Spleen (tissue), 7 donors: ENCODE measurements at regions not wholly inside any gene's neighbourhood (a gene's known extent, or its start where the extent isn't known, plus 50 kb on each side); places are given as distances from the start of the nearest gene placed in this dataset.

Experiments used
- CTCF ChIP-seq, 11 experiments: fragments of 200-600 bp in 7 of 11; fragments of 450-650 bp in 4 of 11; sonication (generic) in 4 of 11; IDR thresholded peaks in 8 of 11; conservative IDR thresholded peaks in 3 of 11; 1 replicate in 7 of 11; 2 replicates in 4 of 11; pipeline versions ENCODE4 v1.4.0 to v1.8.0; 2016 to 2021; ENCODE audit warnings: antibody characterized with exemption in 11 of 11, inconsistent platforms in 4 of 11, mild to moderate bottlenecking in 1 of 11
- POLR2A ChIP-seq, 3 donors: fragments of 450-650 bp; IDR thresholded peaks; one replicate each; pipeline ENCODE4 v1.5.1; 2017; ENCODE audit warnings: antibody characterized with exemption in 3 of 3, mild to moderate bottlenecking in 1 of 3
- POLR2AphosphoS5 ChIP-seq, 3 donors: sonication (generic); formaldehyde crosslinking; IDR thresholded peaks; one replicate each; pipeline ENCODE4 v1.5.1; 2017; ENCODE audit warnings: antibody characterized with exemption in 3 of 3
- donor health status: DM: no; HTN: no; CAD: no; lungs with moderate emphysema.
- donor health status: DM: no; HTN: no; CAD: no.
- donor health status: DM: no; HTN: no; CAD: no.

GRCh38 chr10:78445308-78445707 is 411.6 kb downstream of the RPS24 start:
- TF ChIP-seq POLR2A (IDR thresholded peaks at IDR 0.05): no peak
- TF ChIP-seq CTCF (IDR thresholded peaks at IDR 0.05 in 8 of 11, conservative IDR thresholded peaks at IDR 0.05 in 3 of 11): no peak
- TF ChIP-seq POLR2AphosphoS5 (IDR thresholded peaks at IDR 0.05): no peak
